GM23338 (cell line): ENCODE measurements at regions not wholly inside any gene's neighbourhood (a gene's known extent, or its start where the extent isn't known, plus 50 kb on each side); places are given as distances from the start of the nearest gene placed in this dataset.
"Not testable (repeated sequence)": the region's sequence is repeated elsewhere in the genome, so short reads cannot be mapped to it uniquely, and the experiment has no call there.

Source experiments
- ATAC-seq: fragments of 200-7000 bp; cut with Tn5 transposase; 3 replicates; pipeline ENCODE4 v1.9.1; 2020
- DNase-seq: peaks from one replicate; pipeline ENCODE4 v3.0.0-alpha.2; 2015; ENCODE audit warnings: low spot score
- H2AFZ ChIP-seq: fragments of 200-600 bp; sonication (generic); 2 replicates; pipeline ENCODE4 v1.8.0; 2016; ENCODE audit warnings: antibody characterized with exemption, mild to moderate bottlenecking, moderate library complexity
- H3F3A ChIP-seq: fragments of 200-600 bp; sonication (generic); replicated peaks from 2 replicates; pipeline ENCODE4 v1.8.0; 2017; ENCODE audit warnings: antibody characterized with exemption, mixed run types, low read depth
- H3K27ac ChIP-seq: fragments of 200-600 bp; sonication (generic); 2 replicates; pipeline ENCODE4 v1.6.1; 2016; ENCODE audit warnings: low read depth
- H3K27me3 ChIP-seq: fragments of 200-600 bp; sonication (generic); 2 replicates; pipeline ENCODE4 v1.8.0; 2016; ENCODE audit warnings: mild to moderate bottlenecking, mixed run types, moderate library complexity; ENCODE audit not compliant: insufficient read depth
- H3K36me3 ChIP-seq: fragments of 200-600 bp; sonication (generic); 2 replicates; pipeline ENCODE4 v1.8.0; 2016; ENCODE audit warnings: mild to moderate bottlenecking; ENCODE audit not compliant: insufficient read depth
- H3K4me1 ChIP-seq: fragments of 200-600 bp; sonication (generic); 2 replicates; pipeline ENCODE4 v1.8.0; 2016; ENCODE audit warnings: mild to moderate bottlenecking, moderate library complexity; ENCODE audit not compliant: insufficient read depth
- H3K4me2 ChIP-seq: fragments of 200-600 bp; sonication (generic); 2 replicates; pipeline ENCODE4 v1.7.1; 2017; ENCODE audit warnings: mixed run types
- H3K4me3 ChIP-seq: fragments of 200-600 bp; sonication (generic); 2 replicates; pipeline ENCODE4 v1.6.1; 2016; ENCODE audit warnings: mixed run types
- H3K79me2 ChIP-seq: fragments of 200-600 bp; sonication (generic); replicated peaks from 2 replicates; pipeline ENCODE4 v1.8.0; 2017; ENCODE audit warnings: mild to moderate bottlenecking; ENCODE audit not compliant: insufficient read depth
- H3K9me2 ChIP-seq: fragments of 200-600 bp; sonication (generic); 2 replicates; pipeline ENCODE4 v1.8.0; 2017; ENCODE audit not compliant: insufficient read depth
- H4K20me1 ChIP-seq: fragments of 200-600 bp; sonication (generic); replicated peaks from 2 replicates; pipeline ENCODE4 v1.8.0; 2017; ENCODE audit warnings: mild to moderate bottlenecking; ENCODE audit not compliant: insufficient read depth
- H3K27ac Mint-ChIP-seq: 2 replicates; pipeline ENCODE4 v1.8.0; 2020; ENCODE audit warnings: inconsistent platforms, mild to moderate bottlenecking, moderate library complexity, mixed read lengths
- H3K27me3 Mint-ChIP-seq: 3 replicates; pipeline ENCODE4 v1.8.0; 2022; ENCODE audit warnings: low read depth, mild to moderate bottlenecking, moderate library complexity, mixed read lengths, inconsistent platforms; ENCODE audit not compliant: insufficient read depth, poor library complexity
- H3K36me3 Mint-ChIP-seq: 3 replicates; pipeline ENCODE4 v1.8.0; 2021; ENCODE audit warnings: low read depth, mild to moderate bottlenecking, inconsistent platforms, moderate library complexity, mixed read lengths
- H3K4me1 Mint-ChIP-seq: 3 replicates; pipeline ENCODE4 v1.8.0; 2020; ENCODE audit warnings: mild to moderate bottlenecking, inconsistent platforms, mixed read lengths
- H3K4me3 Mint-ChIP-seq: 3 replicates; pipeline ENCODE4 v1.8.0; 2021; ENCODE audit warnings: moderate library complexity, mild to moderate bottlenecking, inconsistent platforms, mixed read lengths
- H3K9me3 Mint-ChIP-seq: 3 replicates; pipeline ENCODE4 v1.8.0; 2020; ENCODE audit warnings: moderate library complexity, mild to moderate bottlenecking, inconsistent platforms, mixed read lengths
- CREB1 ChIP-seq: fragments of 250-450 bp; sonication (Bioruptor Pico); IDR thresholded peaks from 2 replicates; pipeline ENCODE4 v1.5.0; 2020; ENCODE audit warnings: low read depth, mild to moderate bottlenecking, moderate library complexity
- NANOG ChIP-seq: IDR thresholded peaks from 2 replicates; pipeline ENCODE4 v1.6.1; 2016; ENCODE audit warnings: antibody characterized with exemption, borderline replicate concordance
- ZNF114 ChIP-seq: fragments of 250-450 bp; sonication (Bioruptor Pico); IDR thresholded peaks from 2 replicates; pipeline ENCODE4 v1.5.0; 2020; ENCODE audit warnings: mild to moderate bottlenecking, moderate library complexity
- TF ChIP-seq, protein P1 (sequence below): IDR thresholded peaks from 2 replicates; pipeline ENCODE4 v1.6.1; 2016; ENCODE audit warnings: antibody characterized with exemption
- TF ChIP-seq, protein P2 (sequence below), 2 experiments: fragments of 200-600 bp in 1 of 2; sonication (generic) in 1 of 2; conservative IDR thresholded peaks; 2 replicates each; pipeline versions ENCODE4 v1.5.1 to v1.6.1; 2016 to 2017; ENCODE audit warnings: antibody characterized with exemption in 2 of 2, low read depth in 2 of 2, mild to moderate bottlenecking in 2 of 2, moderate library complexity in 1 of 2

GRCh38 chr14:95770777-95771176 is 56.9 kb upstream of the TCL1A start:
- H3K36me3 Mint-ChIP-seq: no peaks in the 10 kb centered on the region
- H3K27ac Mint-ChIP-seq: no peak overlapping the region
- Histone ChIP-seq H3F3A (no peaks in the 10 kb centered on the region), H3K4me1 (no peaks in the 10 kb centered on the region), H3K27me3 (peaks cover 16% of the 10 kb centered on the region), H3K4me3 (no peak overlapping the region), H4K20me1 (no peaks in the 10 kb centered on the region), H3K79me2 (no peaks in the 10 kb centered on the region), H3K4me2 (no peak overlapping the region), H3K9me2 (peaks cover 10% of the 10 kb centered on the region; the same call in 1 of the 2 replicates), H3K27ac (no peak overlapping the region), H2AFZ (no peak overlapping the region), H3K36me3 (no peaks in the 10 kb centered on the region)
- peaks cover 2% of the 10 kb centered on the region; the same call in 1 of the 3 replicates for H3K9me3 Mint-ChIP-seq
- DNase-seq: no peak
- ATAC-seq: no peak
- peaks cover 19% of the 10 kb centered on the region for H3K27me3 Mint-ChIP-seq
- H3K4me3 Mint-ChIP-seq: no peak overlapping the region
- H3K4me1 Mint-ChIP-seq: no peaks in the 10 kb centered on the region
- TF ChIP-seq, protein P1, sequence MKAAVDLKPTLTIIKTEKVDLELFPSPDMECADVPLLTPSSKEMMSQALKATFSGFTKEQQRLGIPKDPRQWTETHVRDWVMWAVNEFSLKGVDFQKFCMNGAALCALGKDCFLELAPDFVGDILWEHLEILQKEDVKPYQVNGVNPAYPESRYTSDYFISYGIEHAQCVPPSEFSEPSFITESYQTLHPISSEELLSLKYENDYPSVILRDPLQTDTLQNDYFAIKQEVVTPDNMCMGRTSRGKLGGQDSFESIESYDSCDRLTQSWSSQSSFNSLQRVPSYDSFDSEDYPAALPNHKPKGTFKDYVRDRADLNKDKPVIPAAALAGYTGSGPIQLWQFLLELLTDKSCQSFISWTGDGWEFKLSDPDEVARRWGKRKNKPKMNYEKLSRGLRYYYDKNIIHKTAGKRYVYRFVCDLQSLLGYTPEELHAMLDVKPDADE: no peak
- TF ChIP-seq, protein P2, sequence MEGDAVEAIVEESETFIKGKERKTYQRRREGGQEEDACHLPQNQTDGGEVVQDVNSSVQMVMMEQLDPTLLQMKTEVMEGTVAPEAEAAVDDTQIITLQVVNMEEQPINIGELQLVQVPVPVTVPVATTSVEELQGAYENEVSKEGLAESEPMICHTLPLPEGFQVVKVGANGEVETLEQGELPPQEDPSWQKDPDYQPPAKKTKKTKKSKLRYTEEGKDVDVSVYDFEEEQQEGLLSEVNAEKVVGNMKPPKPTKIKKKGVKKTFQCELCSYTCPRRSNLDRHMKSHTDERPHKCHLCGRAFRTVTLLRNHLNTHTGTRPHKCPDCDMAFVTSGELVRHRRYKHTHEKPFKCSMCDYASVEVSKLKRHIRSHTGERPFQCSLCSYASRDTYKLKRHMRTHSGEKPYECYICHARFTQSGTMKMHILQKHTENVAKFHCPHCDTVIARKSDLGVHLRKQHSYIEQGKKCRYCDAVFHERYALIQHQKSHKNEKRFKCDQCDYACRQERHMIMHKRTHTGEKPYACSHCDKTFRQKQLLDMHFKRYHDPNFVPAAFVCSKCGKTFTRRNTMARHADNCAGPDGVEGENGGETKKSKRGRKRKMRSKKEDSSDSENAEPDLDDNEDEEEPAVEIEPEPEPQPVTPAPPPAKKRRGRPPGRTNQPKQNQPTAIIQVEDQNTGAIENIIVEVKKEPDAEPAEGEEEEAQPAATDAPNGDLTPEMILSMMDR (conservative IDR thresholded peaks at IDR 0.05; ENCODE audit: low read depth in 2 of 2): no peak
- no peak for TF ChIP-seq CREB1

DNA sequence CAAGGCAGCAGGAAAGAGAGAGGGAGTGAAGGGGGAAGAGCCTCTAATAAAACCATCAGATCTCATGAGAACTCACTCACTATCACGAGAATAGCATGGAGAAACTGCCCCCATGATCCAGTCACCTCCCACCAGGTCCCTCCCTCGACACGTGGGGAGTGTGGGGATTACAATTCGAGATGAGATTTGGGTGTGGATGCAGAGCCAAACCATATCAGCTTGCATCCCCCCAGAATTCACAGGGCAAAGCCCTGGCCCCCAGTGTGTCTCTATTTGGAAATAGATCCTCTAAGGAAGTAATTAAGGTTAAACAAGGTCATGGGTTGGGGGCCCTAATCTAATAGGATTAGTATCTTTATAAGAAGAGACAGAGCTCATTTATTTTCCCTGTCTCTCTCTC is 56.1 kb upstream of the TCL1A start:
- H3K4me3 Mint-ChIP-seq: no peak overlapping the region

GRCh38 chr14:95769431-95769830 is 55.5 kb upstream of the TCL1A start:
- H3K4me2 ChIP-seq, H3K4me3 ChIP-seq, H3K79me2 ChIP-seq, H3K4me3 Mint-ChIP-seq, H3K9me3 Mint-ChIP-seq, H3K36me3 ChIP-seq, H3K27ac Mint-ChIP-seq, H3F3A ChIP-seq, H2AFZ ChIP-seq, ATAC-seq, H3K27ac ChIP-seq, H3K4me1 ChIP-seq, H3K4me1 Mint-ChIP-seq, DNase-seq, H4K20me1 ChIP-seq, H3K36me3 Mint-ChIP-seq: not testable (repeated sequence)
- H3K9me2 ChIP-seq: peaks cover 10% of the 10 kb centered on the region; the same call in 1 of the 2 replicates
- H3K27me3 ChIP-seq: peaks cover 16% of the 10 kb centered on the region
- H3K27me3 Mint-ChIP-seq: peaks cover 19% of the 10 kb centered on the region

More for the DNA sequence above, 56.1 kb upstream of the TCL1A start:
- Mint-ChIP-seq H3K27me3 (peaks cover 19% of the 10 kb centered on the region), H3K27ac (no peak overlapping the region), H3K36me3 (no peaks in the 10 kb centered on the region), H3K9me3 (peaks cover 2% of the 10 kb centered on the region; the same call in 1 of the 3 replicates), H3K4me1 (no peaks in the 10 kb centered on the region)
- H2AFZ ChIP-seq: no peak overlapping the region
- H3K9me2 ChIP-seq: peaks cover 10% of the 10 kb centered on the region; the same call in 1 of the 2 replicates
- H3K36me3 ChIP-seq: no peaks in the 10 kb centered on the region
- TF ChIP-seq ZNF114 (CRISPR knock-in tag) (no peak), NANOG (no peak)
- TF ChIP-seq, protein P1: no peak
- no peak overlapping the region for H3K4me2 ChIP-seq
- H3K4me3 ChIP-seq: no peak overlapping the region
- H3K27ac ChIP-seq: no peak overlapping the region
- H3K27me3 ChIP-seq: peaks cover 16% of the 10 kb centered on the region
- DNase-seq (no peak), ATAC-seq (no peak)
- no peaks in the 10 kb centered on the region for H3K79me2 ChIP-seq
- no peaks in the 10 kb centered on the region for H4K20me1 ChIP-seq
- no peaks in the 10 kb centered on the region for H3F3A ChIP-seq
- H3K4me1 ChIP-seq: no peaks in the 10 kb centered on the region
